T-helper 2 cell treated with Interferon-gamma antibody and Interleukin-4, amounts not matched to agents 5 μg/mL and 100 μg/mL, for 36 hours (primary cell): ENCODE measurements at regions not wholly inside any gene's neighbourhood (a gene's known extent, or its start where the extent isn't known, plus 50 kb on each side); places are given as distances from the start of the nearest gene placed in this dataset.

ENCODE experiments used
- DNase-seq: peaks from one replicate; pipeline ENCODE4 v3.0.0; 2021; ENCODE audit warnings: low spot score
- H3K27ac Mint-ChIP-seq: one replicate; pipeline ENCODE4 v1.8.0; 2021; ENCODE audit warnings: mild to moderate bottlenecking, mixed read lengths
- H3K27me3 Mint-ChIP-seq: one replicate; pipeline ENCODE4 v1.8.0; 2021; ENCODE audit warnings: low read depth, mixed read lengths
- H3K36me3 Mint-ChIP-seq: one replicate; pipeline ENCODE4 v1.8.0; 2021; ENCODE audit warnings: low read depth, mixed read lengths
- H3K4me1 Mint-ChIP-seq: one replicate; pipeline ENCODE4 v1.8.0; 2021; ENCODE audit warnings: low read depth, mixed read lengths
- H3K4me3 Mint-ChIP-seq: one replicate; pipeline ENCODE4 v1.8.0; 2022; ENCODE audit warnings: mild to moderate bottlenecking, moderate library complexity, mixed read lengths
- H3K9me3 Mint-ChIP-seq: one replicate; pipeline ENCODE4 v1.8.0; 2021; ENCODE audit warnings: mixed read lengths

GRCh38 chr5:144092508-144092907 lies 78.0 kb downstream of the YIPF5 start:
- H3K4me3 Mint-ChIP-seq = no peak overlapping the region
- H3K27me3 Mint-ChIP-seq = peaks cover 3% of the 10 kb centered on the region
- DNase-seq = no peak
- peaks cover 4% of the 10 kb centered on the region for H3K4me1 Mint-ChIP-seq
- peaks cover 6% of the 10 kb centered on the region for H3K9me3 Mint-ChIP-seq
- no peak overlapping the region for H3K27ac Mint-ChIP-seq
- H3K36me3 Mint-ChIP-seq = no peaks in the 10 kb centered on the region

DNA sequence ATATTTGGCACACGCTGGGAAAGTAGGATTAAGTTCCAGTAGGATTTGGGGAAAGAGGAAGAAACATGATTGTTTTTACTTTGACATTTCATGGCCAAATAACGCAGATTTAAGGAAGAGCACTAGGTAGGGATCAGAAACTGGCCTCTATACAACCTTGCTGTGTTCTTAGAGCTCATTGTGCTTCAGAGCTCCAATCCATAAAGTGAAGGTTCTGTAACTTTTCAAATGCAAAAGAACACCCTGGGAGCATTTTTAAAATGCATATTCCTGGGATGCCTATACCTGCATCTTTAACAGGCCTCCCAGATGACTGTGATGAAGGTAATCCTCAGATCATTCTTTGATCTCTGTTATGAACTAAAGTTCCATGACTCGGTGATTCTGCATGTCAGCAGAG lies 77.1 kb downstream of the YIPF5 start:
- Mint-ChIP-seq H3K9me3 (peaks cover 6% of the 10 kb centered on the region), H3K27me3 (peaks cover 3% of the 10 kb centered on the region), H3K36me3 (no peaks in the 10 kb centered on the region), H3K4me1 (peaks cover 4% of the 10 kb centered on the region), H3K4me3 (no peak overlapping the region), H3K27ac (no peak overlapping the region)
- DNase-seq = no peak

GRCh38 chr5:144093868-144094267 lies 76.6 kb downstream of the YIPF5 start:
- Mint-ChIP-seq H3K36me3 (no peaks in the 10 kb centered on the region), H3K9me3 (peaks cover 6% of the 10 kb centered on the region), H3K27me3 (peaks cover 1% of the 10 kb centered on the region), H3K4me1 (peaks cover 4% of the 10 kb centered on the region), H3K27ac (no peak overlapping the region), H3K4me3 (no peak overlapping the region)
- DNase-seq = no peak

- Mint-ChIP-seq H3K4me3 (no peak overlapping the region), H3K9me3 (no peaks in the 10 kb centered on the region), H3K27ac (no peak overlapping the region), H3K27me3 (no peaks in the 10 kb centered on the region), H3K4me1 (no peaks in the 10 kb centered on the region), H3K36me3 (no peaks in the 10 kb centered on the region)
- DNase-seq = no peak
These were observed 69.8 kb downstream of the YIPF5 start for GRCh38 chr5:144100702-144101101.

DNA sequence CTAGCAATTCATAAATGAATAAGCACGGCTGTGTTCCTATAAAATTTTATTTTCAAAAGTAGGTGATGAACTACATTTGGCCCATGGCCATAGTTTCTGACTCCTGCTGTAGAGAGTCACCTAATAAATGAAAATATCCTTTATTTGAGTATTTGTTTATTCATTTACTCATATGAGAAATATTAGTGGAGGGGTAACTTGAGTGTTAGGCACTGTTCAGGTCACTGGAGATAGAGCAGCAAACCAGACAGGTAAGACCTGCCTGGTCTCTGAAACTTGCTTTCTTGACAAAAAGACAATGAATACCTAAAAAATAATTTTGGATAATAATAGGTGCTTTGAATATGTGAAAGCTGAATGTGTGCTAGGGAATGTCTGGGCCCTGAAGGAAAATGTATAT lies 68.8 kb downstream of the YIPF5 start:
- Mint-ChIP-seq H3K27me3 (no peaks in the 10 kb centered on the region), H3K4me3 (no peak overlapping the region), H3K4me1 (no peaks in the 10 kb centered on the region), H3K9me3 (no peaks in the 10 kb centered on the region), H3K36me3 (no peaks in the 10 kb centered on the region), H3K27ac (no peak overlapping the region)
- DNase-seq = no peak

GRCh38 chr5:144102361-144102760 lies 68.1 kb downstream of the YIPF5 start:
- Mint-ChIP-seq H3K4me1 (no peaks in the 10 kb centered on the region), H3K4me3 (no peak overlapping the region), H3K27me3 (no peaks in the 10 kb centered on the region), H3K27ac (no peak overlapping the region), H3K9me3 (no peaks in the 10 kb centered on the region), H3K36me3 (no peaks in the 10 kb centered on the region)
- DNase-seq = no peak

DNA sequence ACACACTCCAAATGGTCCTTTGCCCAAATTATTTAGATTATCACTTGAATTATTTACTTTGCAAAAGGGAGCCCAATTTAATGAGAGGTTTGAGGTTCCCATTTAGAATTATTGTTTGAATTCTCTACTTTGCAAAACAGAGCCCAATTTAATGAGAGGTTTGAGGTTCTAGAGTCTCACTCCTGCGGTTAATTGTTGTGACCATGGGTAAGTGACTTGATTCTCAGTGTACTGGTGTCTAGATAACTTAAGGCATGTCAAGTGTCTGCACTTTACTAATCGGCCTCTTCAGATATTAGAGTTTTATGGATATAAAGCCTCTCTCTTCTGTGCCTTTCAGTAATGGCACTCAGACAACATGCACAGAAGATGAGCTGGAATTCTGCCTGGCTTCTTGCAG lies 67.5 kb downstream of the YIPF5 start:
- H3K9me3 Mint-ChIP-seq = no peaks in the 10 kb centered on the region
- H3K4me3 Mint-ChIP-seq = no peak overlapping the region
- no peaks in the 10 kb centered on the region for H3K36me3 Mint-ChIP-seq
- H3K4me1 Mint-ChIP-seq = no peaks in the 10 kb centered on the region
- peaks cover 1% of the 10 kb centered on the region for H3K27me3 Mint-ChIP-seq
- no peak overlapping the region for H3K27ac Mint-ChIP-seq
- DNase-seq = no peak

GRCh38 chr5:144103611-144104485 lies 66.6 kb downstream of the YIPF5 start:
- H3K4me3 Mint-ChIP-seq = no peak overlapping the region
- H3K4me1 Mint-ChIP-seq = no peaks in the 10 kb centered on the region
- no peaks in the 10 kb centered on the region for H3K9me3 Mint-ChIP-seq
- DNase-seq = no peak
- H3K27ac Mint-ChIP-seq = no peak overlapping the region
- H3K36me3 Mint-ChIP-seq = no peaks in the 10 kb centered on the region
- H3K27me3 Mint-ChIP-seq = peaks cover 4% of the 10 kb centered on the region

DNA sequence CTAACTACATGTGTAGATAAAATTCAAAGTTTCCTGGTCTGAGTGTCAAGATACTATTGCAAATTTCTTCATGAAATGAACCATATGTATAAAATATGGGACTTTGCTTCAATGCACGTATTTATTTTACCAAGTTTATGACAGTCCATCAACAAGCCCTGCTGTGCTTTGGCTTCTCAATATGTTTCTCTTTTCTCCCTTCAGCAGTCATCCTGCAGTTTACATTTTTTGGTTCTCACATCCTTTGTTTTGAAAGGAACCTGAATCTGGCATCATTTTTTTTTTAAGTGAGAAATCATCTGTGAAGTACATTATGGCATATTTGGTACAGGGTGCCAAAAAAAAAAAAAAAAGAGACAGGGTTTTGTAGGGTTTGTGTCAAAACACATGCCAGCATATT lies 65.1 kb downstream of the YIPF5 start:
- no peak overlapping the region for H3K27ac Mint-ChIP-seq
- no peak overlapping the region for H3K4me3 Mint-ChIP-seq
- peaks cover 4% of the 10 kb centered on the region for H3K27me3 Mint-ChIP-seq
- no peaks in the 10 kb centered on the region for H3K4me1 Mint-ChIP-seq
- H3K36me3 Mint-ChIP-seq = no peaks in the 10 kb centered on the region
- no peak for DNase-seq
- no peaks in the 10 kb centered on the region for H3K9me3 Mint-ChIP-seq

DNA sequence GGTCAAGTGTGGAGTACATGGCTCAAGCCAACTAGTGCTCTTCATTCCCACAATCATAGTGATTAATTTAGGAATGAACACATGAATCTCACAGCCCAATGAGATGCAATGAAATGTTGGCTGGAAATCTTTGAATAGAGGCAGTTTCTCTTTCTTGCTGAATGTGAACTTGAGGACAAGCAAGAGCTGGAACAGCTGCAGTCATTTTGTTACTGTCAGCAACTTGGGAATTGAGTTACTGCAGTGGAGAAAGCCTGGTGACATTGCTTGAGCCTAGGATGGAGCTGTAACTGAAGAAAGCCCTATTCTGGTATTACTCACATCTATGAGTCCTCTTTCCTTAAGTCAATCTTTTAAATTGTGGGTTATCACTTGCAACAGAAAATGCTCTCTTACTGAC lies 62.3 kb downstream of the YIPF5 start:
- no peaks in the 10 kb centered on the region for H3K9me3 Mint-ChIP-seq
- no peaks in the 10 kb centered on the region for H3K4me1 Mint-ChIP-seq
- peaks cover 13% of the 10 kb centered on the region for H3K27me3 Mint-ChIP-seq

More for the DNA sequence above, 62.3 kb downstream of the YIPF5 start:
- Mint-ChIP-seq H3K4me3 (no peak overlapping the region), H3K27ac (no peak overlapping the region), H3K36me3 (no peaks in the 10 kb centered on the region)
- no peak for DNase-seq
